Embryonic facial prominence (tissue), 1 donor: ENCODE measurements at regions not wholly inside any gene's neighbourhood (a gene's known extent, or its start where the extent isn't known, plus 50 kb on each side); places are given as distances from the start of the nearest gene placed in this dataset.
"Not testable (repeated sequence)": the region's sequence is repeated elsewhere in the genome, so short reads cannot be mapped to it uniquely, and the experiment has no call there.

ENCODE experiments used
- DNase-seq: peaks from one replicate; pipeline ENCODE4 v3.0.0-alpha.2; 2016; ENCODE audit errors: extremely low spot score

DNA sequence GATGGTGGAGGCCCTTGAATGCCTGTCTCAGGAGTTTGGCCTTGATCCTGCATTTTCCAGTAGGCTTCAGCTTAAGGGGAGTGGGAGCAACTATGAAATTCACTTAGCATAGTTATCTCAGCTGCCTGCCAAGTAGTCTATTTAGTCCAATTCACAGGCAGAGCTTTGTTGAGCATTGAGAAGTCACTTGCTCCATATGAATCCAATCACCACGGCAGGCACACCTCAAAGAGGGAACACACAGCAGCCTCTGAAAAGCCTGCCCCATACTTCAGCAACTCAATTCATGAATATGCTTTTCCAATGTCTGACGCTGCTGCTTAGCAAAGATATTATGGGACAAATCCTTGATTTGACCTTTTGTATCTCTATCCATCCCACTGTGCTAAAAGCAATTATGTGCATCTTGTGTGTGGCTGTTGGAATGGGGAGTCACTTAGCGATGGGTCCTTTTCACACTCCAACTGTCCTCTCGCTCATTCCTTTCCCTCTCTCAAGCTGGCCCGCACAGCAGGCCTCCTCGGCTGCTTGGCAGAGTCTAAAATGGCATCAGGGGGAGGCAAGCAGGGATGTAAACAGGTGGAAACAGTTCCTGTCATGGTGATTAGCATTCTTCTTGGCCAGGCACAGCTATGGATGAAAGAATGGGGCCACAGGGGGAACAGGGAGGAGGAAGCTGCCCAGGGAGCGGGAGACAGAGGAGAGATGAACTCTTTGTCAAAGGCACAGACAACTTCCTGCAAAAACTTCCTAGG lies 56.0 kb upstream of the LRPPRC start:
- DNase-seq = no peak

DNA sequence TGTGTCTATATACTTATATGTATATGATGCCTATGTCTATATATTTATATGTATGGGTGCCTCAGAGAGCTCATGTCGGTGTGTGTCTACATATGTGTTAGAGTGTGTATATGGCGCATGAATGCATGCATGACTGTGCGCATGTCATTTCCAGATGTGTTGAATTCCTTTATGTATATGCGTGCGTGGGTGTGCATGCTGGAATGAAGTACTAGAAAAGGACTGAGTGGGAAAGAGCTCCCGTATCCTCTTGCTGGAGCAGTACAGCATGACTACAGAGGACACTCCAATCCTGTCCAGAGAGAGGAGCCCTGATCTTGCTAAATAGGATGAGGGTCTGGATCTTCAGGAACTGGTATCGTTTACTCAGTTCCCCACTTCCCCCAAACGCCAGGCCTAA lies 56.8 kb upstream of the LRPPRC start:
- DNase-seq = no peak

DNA sequence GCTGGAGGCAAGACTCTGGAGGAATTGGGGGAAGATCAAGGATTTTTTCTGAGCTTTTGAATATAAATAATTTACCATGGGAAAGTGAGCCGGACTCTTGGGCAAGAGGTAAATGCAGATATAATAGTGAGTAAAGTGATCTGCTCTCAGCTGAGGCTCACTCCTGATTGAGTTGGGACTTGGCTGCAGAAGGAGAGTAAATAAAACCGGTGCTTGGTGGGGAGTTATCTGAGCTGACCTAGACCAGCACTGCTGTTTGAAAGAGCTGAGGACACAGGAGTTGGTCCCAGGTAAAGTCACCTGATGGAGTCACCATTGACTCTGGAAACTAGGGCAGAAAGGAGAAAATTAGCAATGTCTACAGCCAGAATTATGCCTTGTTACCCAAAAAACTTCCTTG lies 57.3 kb upstream of the LRPPRC start:
- DNase-seq = no peak

DNA sequence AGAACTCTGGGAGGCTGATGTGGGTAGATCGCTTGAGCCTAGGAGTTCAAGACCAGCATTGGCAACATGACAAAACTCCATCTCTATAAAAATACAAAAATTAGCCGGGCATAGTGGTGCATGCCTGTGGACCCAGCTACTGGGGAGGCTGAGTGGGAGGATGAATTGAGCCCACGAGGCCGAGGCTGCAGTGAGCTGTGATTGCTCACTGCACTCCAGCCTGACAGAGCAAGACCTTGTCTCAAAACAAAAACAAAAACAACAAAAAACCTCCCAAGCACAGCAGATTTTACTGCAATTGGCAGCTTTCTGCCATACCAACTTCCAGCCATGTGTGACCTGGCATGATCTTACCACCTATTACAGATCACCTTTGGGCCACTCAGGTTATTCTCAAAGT lies 57.7 kb upstream of the LRPPRC start:
- DNase-seq = no peak

DNA sequence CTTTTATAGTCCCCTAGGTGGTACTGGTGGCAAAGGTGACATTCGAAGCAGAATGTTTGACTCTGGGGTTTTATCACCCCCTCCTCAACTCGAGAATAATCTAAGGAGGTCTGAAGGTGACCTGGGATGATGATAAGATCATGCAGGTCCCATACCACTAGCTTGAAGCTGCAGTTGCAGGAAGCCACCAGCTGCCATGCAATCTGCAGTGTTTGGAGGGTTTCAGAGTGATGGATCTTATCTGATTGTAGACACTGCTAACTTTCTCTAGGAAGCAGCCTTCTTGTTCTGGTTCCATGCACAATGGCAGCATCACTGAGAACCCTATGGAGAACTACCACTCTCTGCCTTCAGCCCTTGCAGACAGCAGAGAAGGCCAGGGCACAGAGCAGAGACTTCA lies 59.4 kb upstream of the LRPPRC start:
- DNase-seq = no peak

DNA sequence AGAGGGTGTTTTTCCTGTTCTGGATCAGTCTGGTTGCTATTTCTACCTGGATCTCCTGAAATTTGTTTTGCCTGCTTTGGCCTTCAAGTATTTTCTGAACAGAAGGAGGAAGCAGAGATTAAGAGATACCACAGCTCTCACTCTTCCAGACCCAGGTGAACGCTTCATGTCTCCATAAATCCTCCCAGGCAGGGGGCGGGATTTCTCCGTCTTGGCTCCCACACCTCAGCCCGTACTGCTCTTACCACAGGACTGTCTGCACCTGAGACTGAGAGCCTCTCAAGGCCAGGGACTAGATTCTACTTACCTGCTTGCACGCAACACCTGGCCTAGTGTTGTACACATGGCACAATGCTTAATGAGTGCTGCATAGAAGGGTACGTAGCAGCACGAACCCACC lies 59.9 kb upstream of the LRPPRC start:
- DNase-seq = no peak

DNA sequence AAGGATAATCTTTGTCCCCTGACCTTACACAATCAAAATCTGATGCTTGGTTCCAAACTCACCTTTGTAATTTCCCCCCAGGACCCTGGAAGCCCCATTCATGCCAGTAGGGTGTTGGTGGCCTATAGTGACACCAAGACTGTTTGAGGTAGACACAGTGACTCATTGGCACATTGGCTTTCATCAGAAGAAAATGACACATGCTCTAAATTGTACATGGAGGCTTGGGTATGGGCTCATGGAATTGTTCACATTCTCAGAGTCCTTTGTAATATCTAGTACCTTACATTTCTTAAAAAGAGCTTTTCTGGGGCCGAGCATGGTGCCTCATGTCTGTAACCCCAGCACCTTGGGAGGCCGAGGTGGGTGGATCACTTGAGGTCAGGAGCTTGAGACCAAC lies 61.2 kb upstream of the LRPPRC start:
- DNase-seq = no peak

DNA sequence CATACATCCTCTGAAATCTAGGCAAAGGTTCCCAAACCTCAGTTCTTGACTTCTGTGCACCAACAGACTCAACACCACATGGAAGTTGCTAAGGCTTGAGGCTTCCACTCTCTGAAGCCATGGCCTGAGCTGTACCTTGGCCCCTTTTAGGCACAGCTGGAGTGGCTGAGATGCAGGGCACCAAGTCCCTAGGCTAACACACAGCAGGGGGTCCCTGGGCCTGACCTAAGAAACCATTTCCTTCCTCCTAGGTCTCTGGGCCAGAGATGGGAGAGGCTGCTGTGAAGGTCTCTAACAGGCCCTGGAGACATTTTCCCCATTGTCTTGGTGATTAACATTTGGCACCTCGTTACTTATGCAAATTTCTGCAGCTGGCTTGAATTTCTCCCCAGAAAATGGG lies 64.5 kb upstream of the LRPPRC start:
- not testable (repeated sequence) for DNase-seq

DNA sequence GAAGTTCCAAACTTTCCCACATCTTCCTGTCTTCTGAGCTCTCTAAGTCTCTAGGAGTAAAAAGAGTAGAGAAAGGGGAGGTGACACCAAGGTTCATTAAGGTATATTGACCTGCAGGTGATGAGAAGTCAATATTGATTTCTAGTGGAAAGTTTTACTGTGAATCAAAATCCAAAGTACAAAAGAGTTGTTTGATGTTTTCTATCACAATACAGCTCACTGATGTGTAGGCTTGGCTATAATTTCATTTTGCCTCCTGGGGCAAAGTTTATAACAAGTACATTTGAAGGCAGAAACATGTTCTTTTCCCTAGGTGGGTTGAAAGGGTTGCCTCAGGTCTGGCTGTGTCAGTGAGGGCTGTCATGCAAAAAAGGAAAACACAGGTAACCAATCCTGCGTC lies 65.2 kb upstream of the LRPPRC start:
- DNase-seq = no peak

DNA sequence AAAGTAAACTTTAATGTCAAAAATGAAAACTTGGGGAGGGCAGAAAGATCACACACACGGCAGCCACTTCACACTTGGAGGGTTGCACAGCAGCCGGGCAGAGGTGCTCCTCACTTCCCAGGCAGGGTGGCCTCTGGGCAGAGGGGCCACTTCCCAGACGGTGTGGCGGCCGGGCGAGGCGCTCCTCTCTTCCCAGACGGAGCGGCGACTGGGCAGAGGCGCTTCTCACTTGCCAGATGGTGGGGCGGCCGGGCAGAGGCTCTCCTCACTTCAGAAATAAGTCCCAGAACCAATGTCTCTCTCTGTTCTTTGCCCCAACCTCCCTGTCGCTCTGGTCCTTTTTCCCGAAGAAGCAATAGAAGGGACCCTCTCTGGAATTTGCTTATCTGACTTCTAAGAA lies 65.7 kb upstream of the LRPPRC start:
- DNase-seq = no peak

DNA sequence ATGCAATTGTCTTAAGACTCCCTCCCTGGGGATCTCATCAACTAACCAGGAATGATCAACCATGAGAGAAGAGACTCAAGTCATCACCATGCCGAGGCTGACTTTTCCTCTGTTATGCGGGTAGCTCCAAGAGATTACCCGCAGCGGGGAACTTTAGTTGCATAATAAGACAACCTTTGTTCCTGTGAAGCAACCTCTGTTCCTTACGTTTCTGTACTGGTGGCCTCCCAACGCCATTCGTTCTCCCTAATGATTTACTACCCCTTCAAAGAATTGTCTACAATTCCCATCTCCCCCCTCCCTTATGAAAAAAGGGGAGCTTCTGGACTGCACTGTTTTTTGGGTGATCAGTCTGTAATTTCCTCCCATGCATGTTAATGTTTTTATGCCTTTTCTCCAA lies 66.1 kb upstream of the LRPPRC start:
- DNase-seq = no peak

DNA sequence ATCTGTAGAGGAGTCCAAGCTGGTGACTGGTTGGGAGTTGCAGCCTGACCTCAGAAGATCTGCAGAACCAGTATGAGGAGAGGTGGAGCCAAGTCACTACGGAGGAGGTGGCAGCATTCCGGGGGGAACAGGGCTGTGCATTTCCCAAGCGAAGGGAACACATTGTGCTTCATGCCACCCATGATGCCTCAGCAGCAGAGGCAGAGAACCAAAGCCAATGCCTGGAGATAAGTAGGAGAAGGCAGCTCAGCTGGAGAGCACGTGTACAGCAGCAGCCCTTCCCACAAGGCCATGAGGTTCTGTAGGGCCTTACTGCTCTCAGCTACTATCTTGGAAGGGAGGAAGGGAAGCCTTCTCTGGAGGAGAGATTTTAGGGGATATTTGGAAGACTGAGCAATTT lies 67.2 kb upstream of the LRPPRC start:
- DNase-seq = no peak

DNA sequence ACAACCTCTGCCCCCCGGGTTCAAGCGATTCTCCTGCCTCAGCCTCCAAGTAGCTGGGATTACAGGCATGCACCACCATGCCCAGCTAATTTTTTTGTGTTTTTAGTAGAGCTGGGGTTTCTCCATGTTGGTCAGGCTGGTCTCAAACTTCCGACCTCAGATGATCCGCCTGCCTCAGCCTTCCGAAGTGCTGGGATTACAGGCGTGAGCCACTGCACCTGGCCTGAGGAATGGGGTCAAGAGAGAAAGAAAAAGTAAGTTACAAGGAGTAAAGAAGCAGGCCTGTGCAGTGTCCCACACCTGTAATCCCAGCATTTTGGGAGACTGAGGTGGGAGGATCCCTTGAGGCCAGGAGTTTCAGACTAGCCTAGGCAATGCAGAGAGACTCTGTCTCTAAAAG lies 68.5 kb upstream of the LRPPRC start:
- DNase-seq = not testable (repeated sequence)

DNA sequence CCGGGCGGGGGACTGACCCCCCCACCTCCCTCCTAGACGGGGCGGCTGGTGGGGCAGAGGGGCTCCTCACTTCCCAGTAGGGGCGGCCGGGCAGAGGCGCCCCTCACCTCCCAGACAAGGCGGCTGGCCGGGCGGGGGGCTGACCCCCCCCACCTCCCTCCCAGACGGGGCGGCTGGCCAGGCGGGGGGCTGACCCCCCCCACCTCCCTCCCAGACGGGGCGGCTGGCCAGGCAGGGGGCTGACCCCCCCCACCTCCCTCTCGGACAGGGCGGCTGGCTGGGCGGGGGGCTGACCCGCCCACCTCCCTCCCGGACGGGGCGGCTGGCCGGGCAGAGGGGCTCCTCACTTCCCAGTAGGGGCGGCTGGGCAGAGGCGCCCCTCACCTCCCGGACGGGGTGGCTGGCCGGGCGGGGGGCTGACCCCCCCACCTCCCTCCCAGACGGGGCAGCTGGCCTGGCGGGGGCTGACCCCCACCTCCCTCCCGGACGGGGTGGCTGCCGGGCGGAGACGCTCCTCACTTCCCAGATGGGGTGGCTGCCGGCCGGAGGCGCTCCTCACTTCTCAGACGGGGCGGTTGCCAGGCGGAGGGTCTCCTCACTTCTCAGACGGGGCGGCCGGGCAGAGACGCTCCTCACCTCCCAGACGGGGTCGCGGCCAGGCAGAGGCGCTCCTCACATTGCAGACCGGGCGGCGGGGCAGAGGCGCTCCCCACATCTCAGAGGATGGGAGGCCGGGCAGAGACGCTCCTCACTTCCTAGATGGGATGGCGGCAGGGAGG lies 71.4 kb upstream of the LRPPRC start:
- DNase-seq = not testable (repeated sequence)

DNA sequence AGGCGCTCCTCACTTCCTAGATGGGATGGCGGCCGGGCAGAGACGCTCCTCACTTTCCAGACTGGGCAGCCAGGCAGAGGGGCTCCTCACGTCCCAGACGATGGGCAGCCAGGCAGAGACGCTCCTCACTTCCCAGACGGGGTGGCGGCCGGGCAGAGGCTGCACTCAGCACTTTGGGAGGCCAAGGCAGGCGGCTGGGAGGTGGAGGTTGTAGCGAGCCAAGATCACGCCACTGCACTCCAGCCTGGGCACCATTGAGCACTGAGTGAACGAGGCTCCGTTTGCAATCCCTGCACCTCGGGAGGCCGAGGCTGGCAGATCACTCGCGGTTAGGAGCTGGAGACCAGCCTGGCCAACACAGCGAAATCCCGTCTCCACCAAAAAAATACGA lies 72.0 kb upstream of the LRPPRC start:
- not testable (repeated sequence) for DNase-seq

DNA sequence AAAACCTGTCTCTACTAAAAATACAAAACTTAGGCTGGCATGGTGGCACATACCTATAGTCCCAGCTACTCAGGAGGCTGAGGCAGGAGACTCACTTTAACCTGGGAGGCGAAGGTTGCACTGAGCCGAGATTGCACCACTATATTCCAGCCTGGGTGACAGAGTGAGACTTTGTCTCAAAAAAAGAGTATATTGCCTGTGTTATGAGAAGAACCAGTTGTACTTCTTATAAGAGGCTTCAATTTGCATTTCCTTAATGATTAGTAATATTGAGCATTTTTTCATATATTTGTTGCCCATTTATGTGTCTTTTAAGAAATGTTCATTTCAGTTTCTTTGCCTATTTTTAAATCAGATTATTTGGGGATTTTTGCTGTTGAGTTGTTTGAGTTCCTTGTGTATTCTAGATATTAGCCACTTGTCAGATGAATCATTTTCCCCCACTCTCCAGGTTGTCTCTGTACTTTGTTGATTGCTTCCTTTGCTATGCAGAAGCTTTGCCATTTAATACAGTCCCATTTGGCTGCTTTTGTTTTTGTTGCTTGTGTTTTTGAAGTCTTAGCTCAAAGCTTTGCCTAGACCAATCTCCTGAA lies 75.8 kb upstream of the LRPPRC start:
- DNase-seq = no peak

DNA sequence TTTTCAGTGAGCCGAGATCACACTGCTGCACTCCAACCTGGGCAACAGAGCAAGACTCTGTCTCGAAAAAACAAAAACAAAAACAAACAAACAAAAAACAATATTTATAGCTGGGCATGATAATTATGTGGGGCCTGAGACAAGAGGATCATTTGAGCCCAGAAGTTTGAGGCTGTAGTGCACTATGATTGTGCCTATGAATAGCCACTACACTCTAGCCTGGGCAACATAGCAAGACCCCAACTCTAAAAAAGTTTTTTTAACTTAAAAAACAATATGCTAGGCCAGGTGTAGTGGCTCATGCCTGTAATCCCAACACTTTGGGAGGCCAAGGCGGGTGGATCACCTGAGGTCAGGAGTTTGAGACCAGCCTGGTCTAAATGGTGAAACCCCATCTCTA lies 77.9 kb upstream of the LRPPRC start:
- DNase-seq = not testable (repeated sequence)

DNA sequence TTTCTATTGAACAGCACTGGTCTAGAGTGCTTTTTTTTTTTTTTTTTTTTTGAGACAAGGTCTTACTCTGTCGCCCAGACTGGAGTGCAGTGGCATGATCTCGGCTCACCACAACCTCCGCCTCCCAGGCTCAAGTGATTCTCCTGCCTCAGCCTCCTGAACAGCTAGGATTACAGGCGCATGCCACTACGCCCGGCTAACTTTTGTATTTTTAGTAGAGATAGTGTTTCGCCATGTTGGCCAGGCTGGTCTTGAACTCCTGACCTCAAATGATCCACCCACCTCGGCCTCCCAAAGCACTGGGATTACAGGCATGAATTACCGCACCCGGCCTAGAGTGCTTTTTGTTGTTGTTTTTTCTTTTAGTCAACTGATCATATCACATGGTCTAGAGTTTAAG lies 79.0 kb upstream of the LRPPRC start:
- not testable (repeated sequence) for DNase-seq

DNA sequence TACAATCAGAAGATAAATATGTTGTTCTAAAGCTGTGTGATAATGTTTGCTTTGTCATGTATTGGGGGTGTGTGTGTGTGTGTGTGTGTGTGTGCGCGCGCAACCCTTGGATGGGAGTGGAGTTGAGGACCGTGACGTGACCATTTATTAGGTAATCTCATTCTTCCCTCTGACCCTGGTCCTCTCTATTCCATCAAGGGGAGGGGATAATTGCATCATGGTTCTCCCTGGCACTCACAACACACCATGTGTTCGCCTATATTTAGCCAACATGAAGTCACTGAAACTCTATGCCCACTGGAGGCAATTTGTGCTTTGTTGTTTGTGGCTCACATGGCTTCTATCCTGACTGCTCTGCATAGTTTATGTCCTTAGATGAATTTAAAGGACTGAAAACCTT lies 79.8 kb upstream of the LRPPRC start:
- no peak for DNase-seq

DNA sequence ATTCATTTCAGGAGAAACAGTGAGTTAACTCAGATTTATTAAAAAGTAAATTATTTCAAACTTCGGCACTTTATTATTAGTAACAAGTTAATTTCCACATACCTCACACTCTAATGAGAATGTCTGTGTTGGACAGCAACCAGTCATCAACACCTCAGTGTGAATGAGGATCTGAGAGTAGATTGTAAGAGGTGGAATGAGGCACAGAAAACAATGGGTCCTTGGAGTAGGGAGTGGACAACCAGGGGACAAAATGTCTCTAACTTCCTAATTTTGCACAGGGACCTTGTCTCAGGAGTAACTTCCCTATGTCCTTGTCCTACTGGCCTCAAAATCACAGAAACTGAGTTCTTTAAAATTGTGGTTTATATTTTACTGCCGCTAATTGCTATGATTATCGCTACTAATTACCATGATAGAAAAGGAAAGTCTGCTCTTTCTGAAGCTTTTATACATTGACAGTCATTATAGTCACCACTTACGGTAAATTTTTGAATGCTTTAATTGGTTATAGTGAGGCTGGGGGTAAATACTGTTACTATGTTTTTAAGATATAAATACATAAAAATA lies 82.2 kb upstream of the LRPPRC start:
- no peak for DNase-seq

DNA sequence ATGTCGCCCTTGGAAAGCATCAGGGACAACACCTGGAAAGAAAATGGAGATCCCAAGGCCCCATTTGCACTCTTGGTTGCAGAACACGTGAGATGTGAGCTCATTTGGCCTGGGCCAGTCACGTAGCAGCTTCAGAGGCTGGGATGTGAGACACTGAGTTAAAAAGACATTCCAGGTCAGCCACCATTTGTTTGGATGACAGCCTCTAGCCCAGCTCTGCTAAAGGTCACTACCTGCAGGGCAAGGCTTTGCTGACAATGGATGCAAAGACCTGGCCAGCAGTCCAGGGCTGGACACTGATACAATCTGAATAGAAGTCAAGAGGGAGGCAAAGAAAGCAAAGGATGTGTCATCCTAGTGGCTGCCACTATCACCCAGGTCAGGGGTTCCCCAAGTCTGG lies 83.9 kb upstream of the LRPPRC start:
- DNase-seq = no peak

DNA sequence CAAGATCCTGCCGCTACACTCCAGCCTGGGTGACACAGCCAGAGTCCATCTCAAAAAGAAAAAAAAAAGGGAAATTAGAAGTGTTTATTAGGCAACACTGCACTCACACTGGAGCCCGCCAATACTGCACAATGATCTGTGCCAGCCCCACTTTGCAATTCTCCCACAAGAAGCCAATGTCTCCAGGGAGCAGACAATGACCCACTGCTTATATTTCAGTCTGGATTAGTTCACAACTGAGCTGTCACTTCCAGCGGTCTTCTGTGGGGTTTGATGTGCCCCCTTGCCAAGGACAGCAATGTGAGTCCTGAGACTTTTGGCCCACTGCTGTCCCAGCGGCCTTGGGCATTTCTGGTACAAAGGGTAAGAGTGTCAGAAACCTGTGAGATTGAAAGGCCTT lies 85.6 kb upstream of the PPM1B start:
- no peak for DNase-seq

DNA sequence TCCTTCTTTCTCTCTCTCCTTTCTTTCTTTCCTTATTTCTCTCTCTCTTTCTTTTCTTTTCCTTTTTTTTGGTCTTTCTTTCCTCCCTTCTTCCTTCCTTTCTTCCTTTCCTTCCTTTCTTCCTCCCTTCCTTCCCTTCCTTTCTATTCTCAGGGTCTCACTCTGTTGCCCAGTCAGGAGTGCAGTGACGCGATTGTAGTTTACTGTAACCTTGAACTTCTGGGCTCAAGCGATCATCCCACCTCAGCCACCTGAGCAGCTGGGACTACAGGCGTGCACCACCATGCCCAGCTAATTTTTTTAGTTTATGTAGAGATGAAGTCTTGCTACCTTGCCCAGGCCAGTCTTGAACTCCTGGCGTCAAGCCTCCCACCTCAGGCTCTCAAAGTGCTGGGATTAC lies 83.8 kb upstream of the PPM1B start:
- DNase-seq = no peak
